Skeletal muscle tissue (tissue), 3 donors: ENCODE measurements at regions not wholly inside any gene's neighbourhood (a gene's known extent, or its start where the extent isn't known, plus 50 kb on each side); places are given as distances from the start of the nearest gene placed in this dataset.

Experiments
- H3K27ac ChIP-seq: one replicate; pipeline ENCODE4 v1.7.0; 2013; ENCODE audit warnings: mild to moderate bottlenecking, low read depth, low read length, inconsistent platforms
- H3K27me3 ChIP-seq, 3 donors: one replicate each; pipeline ENCODE4 v1.7.0; 2013; ENCODE audit warnings: low read length in 3 of 3; ENCODE audit not compliant: control insufficient read depth in 3 of 3, insufficient read depth in 3 of 3
- H3K36me3 ChIP-seq, 3 donors: one replicate each; pipeline ENCODE4 v1.7.0; 2013; ENCODE audit warnings: low read length in 3 of 3; ENCODE audit not compliant: control insufficient read depth in 3 of 3, insufficient read depth in 3 of 3
- H3K4me1 ChIP-seq, 3 donors: one replicate each; pipeline ENCODE4 v1.7.0; 2013; ENCODE audit warnings: low read length in 3 of 3, mild to moderate bottlenecking in 3 of 3; ENCODE audit not compliant: control insufficient read depth in 3 of 3, insufficient read depth in 3 of 3
- H3K4me3 ChIP-seq, 3 donors: one replicate each; pipeline ENCODE4 v1.7.0; 2013; ENCODE audit warnings: low read length in 3 of 3
- H3K9ac ChIP-seq, 3 donors: one replicate each; pipeline ENCODE4 v1.7.0; 2013; ENCODE audit warnings: low read length in 3 of 3, mild to moderate bottlenecking in 3 of 3, moderate library complexity in 2 of 3, low read depth in 1 of 3
- H3K9me3 ChIP-seq, 3 donors: one replicate each; pipeline ENCODE4 v1.7.0; 2013; ENCODE audit warnings: low read length in 3 of 3; ENCODE audit not compliant: control insufficient read depth in 3 of 3
- donor health status: Osteomylitis.

DNA sequence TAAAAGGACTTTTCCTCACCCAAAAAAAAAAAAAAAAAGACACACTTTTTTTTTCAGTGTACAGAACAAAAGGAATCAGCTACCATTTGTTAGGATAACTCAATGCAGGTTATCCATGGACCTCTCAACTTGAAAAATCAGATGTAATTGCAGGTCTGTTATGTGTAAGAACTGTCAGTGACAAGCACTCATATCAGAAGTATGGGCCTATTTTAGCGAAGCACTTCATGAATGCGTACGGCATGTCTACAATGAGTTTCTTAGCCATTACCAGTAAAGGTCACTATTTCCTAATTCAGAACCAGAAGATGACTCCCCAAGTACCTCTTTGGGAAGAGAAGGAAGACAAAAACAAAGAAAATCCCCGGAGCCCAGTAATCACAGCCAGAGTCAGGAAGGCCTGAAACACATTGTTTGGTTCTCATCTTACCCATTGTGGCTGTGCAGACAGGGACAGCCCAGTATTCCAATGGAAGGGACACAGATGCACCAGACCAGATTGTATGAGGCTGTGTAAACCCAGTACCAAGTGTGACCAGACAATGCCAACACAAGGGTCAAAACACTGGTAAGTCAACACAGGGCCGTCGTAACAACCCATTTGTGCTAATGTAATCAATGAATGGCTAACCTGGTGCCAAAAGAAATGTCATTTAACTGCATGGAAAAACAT lies 188.0 kb downstream of the PMP22 start:
- Histone ChIP-seq H3K36me3 (no peaks in the 10 kb centered on the region), H3K9ac (no peak overlapping the region), H3K4me3 (no peak overlapping the region), H3K4me1 (no peaks in the 10 kb centered on the region), H3K27ac (no peak overlapping the region), H3K27me3 (peaks cover 0 to 1% (median 0%) of the 10 kb centered on the region in 3 donors), H3K9me3 (no peaks in the 10 kb centered on the region)

DNA sequence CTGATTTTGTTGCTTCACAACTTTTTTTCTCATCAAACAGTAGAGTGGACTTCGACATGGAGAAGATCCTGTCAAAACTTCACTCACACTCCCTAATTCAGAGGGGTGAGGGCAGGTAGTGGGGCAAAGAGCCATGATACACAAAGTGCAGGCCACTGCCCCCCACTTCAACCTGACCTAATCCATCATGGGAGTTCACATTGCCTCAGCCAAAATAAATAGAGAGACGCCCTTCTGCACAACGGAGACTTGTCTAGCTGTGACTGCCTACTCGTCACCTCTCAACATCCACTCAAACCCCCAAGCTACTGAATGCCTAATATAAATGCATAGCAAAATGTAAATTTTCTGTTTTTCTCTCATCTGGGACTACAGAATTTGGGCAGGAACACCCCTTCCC lies 213.2 kb downstream of the PMP22 start:
- Histone ChIP-seq H3K4me3 (no peak overlapping the region), H3K9ac (no peak overlapping the region), H3K36me3 (no peaks in the 10 kb centered on the region), H3K9me3 (peaks cover 0 to 4% (median 0%) of the 10 kb centered on the region in 3 donors), H3K27me3 (peaks cover 2 to 3% (median 3%) of the 10 kb centered on the region in 3 donors), H3K27ac (no peak overlapping the region), H3K4me1 (no peaks in the 10 kb centered on the region)

DNA sequence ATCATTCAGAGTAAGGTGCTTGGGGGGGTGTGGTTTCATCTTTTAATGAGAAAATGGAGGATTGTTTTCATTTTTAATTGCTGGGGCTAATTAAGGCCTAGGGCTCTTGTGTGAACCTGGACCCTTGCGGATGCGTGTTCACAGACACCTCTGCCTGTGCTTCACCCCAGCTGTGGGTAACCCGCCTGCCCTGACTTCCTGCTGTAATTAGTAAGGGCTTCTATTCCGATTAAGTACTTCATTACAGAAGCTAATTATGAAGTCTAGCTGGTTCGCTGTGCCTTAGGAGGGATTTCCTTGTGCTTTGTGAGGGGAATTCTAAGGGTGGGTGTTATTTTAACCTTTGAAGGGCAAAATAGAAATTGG lies 215.3 kb downstream of the PMP22 start:
- Histone ChIP-seq H3K4me1 (no peaks in the 10 kb centered on the region), H3K36me3 (no peaks in the 10 kb centered on the region), H3K9me3 (no peaks in the 10 kb centered on the region), H3K9ac (no peak overlapping the region), H3K27ac (no peak overlapping the region), H3K27me3 (peaks cover 2 to 3% (median 3%) of the 10 kb centered on the region in 3 donors), H3K4me3 (no peak overlapping the region)

DNA sequence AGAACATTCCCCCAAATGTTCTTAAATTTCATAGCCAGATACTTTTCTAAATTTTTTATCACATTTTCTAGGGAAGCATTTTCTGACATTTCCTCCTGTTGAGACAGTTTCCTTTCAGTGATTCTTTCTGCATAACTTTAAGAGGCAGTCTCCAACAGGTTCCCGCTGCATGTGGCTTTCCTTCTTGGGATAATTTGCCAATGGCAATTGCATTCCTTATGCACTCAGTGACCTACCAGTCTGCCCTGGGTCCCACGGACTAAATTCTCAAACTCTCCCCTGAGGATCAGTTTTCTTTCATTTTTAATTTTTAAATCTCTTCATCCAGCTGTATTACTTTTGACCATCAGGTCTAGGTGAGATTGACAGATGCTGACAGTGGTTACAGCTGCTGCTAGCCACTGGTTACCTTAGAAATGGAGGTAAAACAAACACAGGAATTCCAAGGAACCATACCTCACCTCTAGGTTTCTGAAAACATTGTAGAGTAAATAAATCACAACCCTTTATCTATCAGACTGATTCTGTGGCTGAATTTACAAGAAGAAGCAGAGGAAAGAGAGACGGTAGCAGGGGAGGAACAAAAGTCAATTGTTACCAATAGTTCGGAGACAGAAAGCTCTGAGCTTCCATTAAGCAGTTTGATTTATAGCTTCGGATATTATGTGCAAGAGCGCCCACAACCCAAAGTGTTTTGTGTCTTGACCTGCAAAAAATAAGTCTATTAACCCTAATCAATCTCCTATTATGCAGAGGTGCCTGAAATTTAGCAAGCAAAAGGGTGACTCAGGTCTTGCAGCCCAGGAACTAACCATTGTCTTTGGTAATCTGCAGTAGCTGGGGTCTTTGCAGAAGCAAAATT lies 216.0 kb downstream of the PMP22 start:
- no peak overlapping the region for H3K27ac ChIP-seq
- H3K9me3 ChIP-seq: no peaks in the 10 kb centered on the region
- no peak overlapping the region for H3K9ac ChIP-seq
- H3K36me3 ChIP-seq: no peaks in the 10 kb centered on the region
- H3K4me1 ChIP-seq: no peaks in the 10 kb centered on the region
- H3K27me3 ChIP-seq: peaks cover 2 to 3% (median 3%) of the 10 kb centered on the region in 3 donors
- H3K4me3 ChIP-seq: no peak overlapping the region

DNA sequence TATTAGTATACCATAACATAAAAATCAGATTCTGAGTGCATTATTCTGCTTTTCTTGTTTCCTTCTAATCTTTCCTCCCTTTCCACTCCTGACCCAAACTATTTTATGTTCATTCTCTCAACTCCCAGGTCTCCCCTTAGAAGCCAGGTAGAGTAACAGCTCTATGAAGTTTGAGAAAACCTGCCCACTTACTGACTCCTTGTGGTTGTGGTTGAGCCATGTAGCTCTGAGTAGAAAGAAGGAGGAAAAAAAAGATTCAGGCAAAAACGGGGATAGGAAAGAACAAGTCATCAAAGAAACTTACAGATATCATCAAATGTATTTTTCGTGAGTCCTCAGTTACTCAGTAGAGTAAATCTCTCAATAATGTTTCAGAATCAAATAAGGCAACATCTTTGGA lies 216.7 kb downstream of the PMP22 start:
- Histone ChIP-seq H3K4me1 (no peaks in the 10 kb centered on the region), H3K4me3 (no peak overlapping the region), H3K36me3 (no peaks in the 10 kb centered on the region), H3K9me3 (no peaks in the 10 kb centered on the region), H3K27me3 (peaks cover 2 to 3% (median 3%) of the 10 kb centered on the region in 3 donors), H3K9ac (no peak overlapping the region), H3K27ac (no peak overlapping the region)

DNA sequence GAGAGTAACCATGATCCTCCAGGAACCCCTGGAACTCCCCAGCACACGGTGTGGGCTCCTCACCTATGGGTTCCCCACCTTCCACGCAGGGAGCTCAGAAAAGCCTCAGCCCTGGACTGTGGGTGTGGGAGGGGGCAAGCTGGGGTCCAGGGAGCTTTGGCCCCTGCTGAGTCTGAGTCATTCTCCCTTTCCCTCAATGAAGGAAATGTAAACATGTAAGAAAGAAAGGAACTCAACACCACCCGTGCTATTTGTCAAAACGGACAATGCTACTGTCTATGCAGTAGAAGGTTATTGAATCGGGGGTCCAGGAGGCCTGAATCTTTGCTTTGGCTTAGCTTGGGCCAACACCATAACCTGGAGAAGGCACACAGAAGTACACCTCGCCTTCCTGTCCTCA lies 222.8 kb downstream of the PMP22 start:
- no peak overlapping the region for H3K27ac ChIP-seq
- no peak overlapping the region for H3K4me3 ChIP-seq
- H3K4me1 ChIP-seq: no peaks in the 10 kb centered on the region
- no peaks in the 10 kb centered on the region for H3K36me3 ChIP-seq
- no peak overlapping the region for H3K9ac ChIP-seq
- H3K9me3 ChIP-seq: no peaks in the 10 kb centered on the region
- H3K27me3 ChIP-seq: peaks cover 0 to 2% (median 0%) of the 10 kb centered on the region in 3 donors

DNA sequence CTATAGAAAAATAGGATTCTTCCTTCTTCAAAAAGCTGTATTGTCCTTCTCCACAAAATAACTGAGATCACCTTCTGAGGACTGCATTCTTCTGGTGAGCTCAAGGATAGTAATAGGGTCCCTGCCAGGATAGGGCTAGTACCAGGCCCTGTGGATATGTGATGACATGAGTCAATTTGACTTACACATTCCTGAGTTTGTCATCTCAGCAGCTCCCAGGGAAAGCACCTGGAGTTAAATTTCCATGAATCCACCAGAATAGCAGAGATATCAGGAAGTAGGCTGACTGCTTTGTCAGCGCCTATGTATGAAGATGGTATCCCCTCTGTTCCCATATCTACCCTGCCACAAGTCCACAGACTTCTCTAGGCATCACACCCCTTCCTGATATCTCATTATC lies 225.8 kb downstream of the PMP22 start:
- no peaks in the 10 kb centered on the region for H3K9me3 ChIP-seq
- H3K27me3 ChIP-seq: peaks cover 0 to 2% (median 0%) of the 10 kb centered on the region in 3 donors
- H3K4me1 ChIP-seq: no peaks in the 10 kb centered on the region
- H3K27ac ChIP-seq: no peak overlapping the region
- no peak overlapping the region for H3K9ac ChIP-seq
- H3K36me3 ChIP-seq: no peaks in the 10 kb centered on the region
- H3K4me3 ChIP-seq: no peak overlapping the region

DNA sequence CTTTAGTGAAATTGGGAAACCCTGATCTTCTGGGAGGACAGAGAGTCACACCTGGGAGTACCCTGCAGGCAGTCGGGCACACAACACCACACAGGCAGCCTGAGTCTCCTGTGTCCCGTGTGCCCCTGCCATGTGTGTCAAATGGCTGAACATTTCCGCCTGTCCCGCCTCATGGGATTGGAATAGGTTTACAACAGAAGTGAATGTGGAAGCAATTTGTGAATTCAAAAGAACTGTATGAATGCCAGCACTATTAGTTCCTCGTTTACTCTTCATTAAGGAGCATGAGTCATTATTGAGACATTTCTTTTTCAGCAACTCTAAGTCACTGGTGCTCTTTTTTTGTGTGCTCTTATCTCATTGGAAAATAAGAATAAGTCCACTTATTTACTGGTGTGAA lies 226.5 kb downstream of the PMP22 start:
- no peaks in the 10 kb centered on the region for H3K36me3 ChIP-seq
- H3K27me3 ChIP-seq: peaks cover 0 to 4% (median 0%) of the 10 kb centered on the region in 3 donors
- H3K27ac ChIP-seq: no peak overlapping the region
- H3K4me1 ChIP-seq: no peaks in the 10 kb centered on the region
- no peaks in the 10 kb centered on the region for H3K9me3 ChIP-seq
- no peak overlapping the region for H3K4me3 ChIP-seq
- no peak overlapping the region for H3K9ac ChIP-seq

DNA sequence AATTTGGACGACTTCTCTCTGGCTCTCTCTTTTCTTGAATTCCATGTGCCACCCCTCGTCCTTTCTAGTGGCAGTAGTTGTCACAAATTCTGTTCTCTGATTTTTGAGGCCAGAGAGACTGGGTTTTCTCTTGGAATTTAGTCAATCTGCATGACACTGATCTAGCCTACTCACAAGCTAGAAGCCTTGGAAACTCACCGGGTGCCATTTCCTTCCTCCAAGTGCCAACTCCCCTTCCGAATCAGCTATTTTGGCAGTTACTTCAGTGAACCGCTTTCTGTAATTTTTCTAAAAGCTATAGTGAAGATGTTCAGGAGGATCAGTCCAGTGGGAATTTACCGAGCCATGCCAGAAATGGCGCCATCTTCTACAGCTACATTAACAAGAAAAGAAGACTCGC lies 228.9 kb downstream of the PMP22 start:
- Histone ChIP-seq H3K27ac (no peak overlapping the region), H3K4me1 (no peaks in the 10 kb centered on the region), H3K4me3 (no peak overlapping the region), H3K36me3 (no peaks in the 10 kb centered on the region), H3K27me3 (peaks cover 0 to 4% (median 2%) of the 10 kb centered on the region in 3 donors), H3K9me3 (no peaks in the 10 kb centered on the region), H3K9ac (no peak overlapping the region)

DNA sequence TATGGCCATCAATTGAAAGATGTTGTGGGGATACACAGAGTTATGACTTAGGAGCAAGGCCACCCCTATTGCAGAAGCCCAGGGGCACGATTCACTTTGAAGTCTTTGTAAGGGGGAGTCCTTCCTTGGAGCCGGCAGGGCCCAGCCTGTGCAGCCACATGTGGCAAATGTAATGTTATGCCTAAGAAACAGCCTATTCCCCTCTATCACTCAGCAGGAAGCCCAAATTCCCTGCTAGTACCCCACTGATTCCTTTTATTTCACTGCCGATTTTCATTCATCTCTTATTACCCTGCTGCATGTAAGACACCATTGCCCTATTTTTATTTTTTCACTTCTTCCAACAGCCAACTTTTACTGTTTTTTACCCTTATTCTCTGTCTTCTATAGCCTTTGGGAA lies 233.2 kb downstream of the PMP22 start:
- no peaks in the 10 kb centered on the region for H3K4me1 ChIP-seq
- no peaks in the 10 kb centered on the region for H3K9me3 ChIP-seq
- peaks cover 0 to 2% (median 2%) of the 10 kb centered on the region in 3 donors for H3K27me3 ChIP-seq
- no peak overlapping the region for H3K27ac ChIP-seq
- H3K4me3 ChIP-seq: no peak overlapping the region
- no peaks in the 10 kb centered on the region for H3K36me3 ChIP-seq
- H3K9ac ChIP-seq: no peak overlapping the region
